HEK293T (cell line): ENCODE measurements at regions not wholly inside any gene's neighbourhood (a gene's known extent, or its start where the extent isn't known, plus 50 kb on each side); places are given as distances from the start of the nearest gene placed in this dataset.

ENCODE experiments used
- CTCF ChIA-PET: fragments of 350-600 bp; formaldehyde crosslinking; extraction: SDS; loops from one replicate; lab custom pipeline; 2021; ENCODE audit warnings: antibody characterized with exemption, inconsistent platforms; lab: Yijun Ruan, JAX
- POLR2A ChIA-PET: fragments of 350-600 bp; formaldehyde crosslinking; extraction: SDS; loops from one replicate; lab custom pipeline; 2020; ENCODE audit warnings: antibody characterized with exemption, inconsistent platforms; lab: Yijun Ruan, JAX
- DNase-seq: peaks from one replicate; pipeline ENCODE4 v3.0.0; 2012; ENCODE audit warnings: mixed read lengths; ENCODE audit errors: extremely low spot score
- ARNT ChIP-seq: fragments of 450-650 bp; IDR thresholded peaks from 2 replicates; pipeline ENCODE4 v1.6.1; 2017; ENCODE audit warnings: mild to moderate bottlenecking
- BHLHE40 ChIP-seq: fragments of 450-650 bp; IDR thresholded peaks from 2 replicates; pipeline ENCODE4 v1.6.1; 2016; ENCODE audit warnings: mild to moderate bottlenecking, moderate library complexity, borderline replicate concordance
- CTBP1 ChIP-seq: fragments of 450-650 bp; IDR thresholded peaks from 2 replicates; pipeline ENCODE4 v1.6.1; 2016; ENCODE audit warnings: borderline replicate concordance
- ELF4 ChIP-seq: fragments of 450-650 bp; IDR thresholded peaks from 2 replicates; pipeline ENCODE4 v1.6.1; 2017; ENCODE audit warnings: antibody characterized with exemption
- FOXA1 ChIP-seq: fragments of 450-650 bp; IDR thresholded peaks from 2 replicates; pipeline ENCODE4 v1.6.1; 2016; ENCODE audit warnings: mild to moderate bottlenecking
- FOXK2 ChIP-seq: fragments of 450-650 bp; IDR thresholded peaks from 2 replicates; pipeline ENCODE4 v1.6.1; 2016; ENCODE audit warnings: mild to moderate bottlenecking
- FOXM1 ChIP-seq: fragments of 450-650 bp; IDR thresholded peaks from 2 replicates; pipeline ENCODE4 v1.6.1; 2017; ENCODE audit warnings: mild to moderate bottlenecking, borderline replicate concordance
- HDGF ChIP-seq: fragments of 450-650 bp; IDR thresholded peaks from 2 replicates; pipeline ENCODE4 v1.6.1; 2017; ENCODE audit warnings: antibody characterized with exemption, borderline replicate concordance
- L3MBTL2 ChIP-seq: fragments of 450-650 bp; conservative IDR thresholded peaks from 2 replicates; pipeline ENCODE4 v1.6.1; 2016; ENCODE audit warnings: mild to moderate bottlenecking
- LEF1 ChIP-seq: fragments of 450-650 bp; IDR thresholded peaks from 2 replicates; pipeline ENCODE4 v1.6.1; 2017; ENCODE audit warnings: mild to moderate bottlenecking, borderline replicate concordance
- NFRKB ChIP-seq: fragments of 450-650 bp; IDR thresholded peaks from 2 replicates; pipeline ENCODE4 v1.6.1; 2016; ENCODE audit warnings: mild to moderate bottlenecking, moderate library complexity
- SP1 ChIP-seq: fragments of 450-650 bp; IDR thresholded peaks from 2 replicates; pipeline ENCODE4 v1.6.1; 2017
- SUZ12 ChIP-seq: fragments of 450-650 bp; IDR thresholded peaks from 2 replicates; pipeline ENCODE4 v1.6.1; 2016; ENCODE audit warnings: mild to moderate bottlenecking
- TARDBP ChIP-seq: fragments of 450-650 bp; IDR thresholded peaks from 2 replicates; pipeline ENCODE4 v1.6.1; 2016
- ZNF384 ChIP-seq: fragments of 450-650 bp; IDR thresholded peaks from 2 replicates; pipeline ENCODE4 v1.6.1; 2016
- TF ChIP-seq, protein P1 (sequence below): fragments of 450-650 bp; IDR thresholded peaks from 2 replicates; pipeline ENCODE4 v1.6.1; 2016

DNA sequence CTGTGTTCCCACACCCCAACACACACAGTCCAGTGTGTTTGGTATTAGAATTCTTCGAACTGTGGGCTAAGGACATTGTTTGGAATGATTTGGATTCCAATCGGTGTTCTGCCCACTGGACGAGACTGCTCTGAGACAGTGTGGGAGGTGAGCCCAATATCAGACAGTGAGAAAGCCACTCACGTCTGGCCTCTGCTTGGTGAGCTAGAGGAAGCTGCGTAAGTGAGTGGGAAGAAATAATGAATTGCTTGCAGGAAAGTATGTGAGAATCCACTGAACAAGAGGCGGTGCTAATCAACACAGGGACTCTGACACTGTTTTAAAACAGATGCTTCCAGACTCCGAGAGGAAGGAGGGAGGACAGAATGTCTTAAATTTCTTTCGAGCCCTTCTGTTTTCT, 675.0 kb upstream of the ANKRD30A start:
- no peak for TF ChIP-seq SP1
- no peak for TF ChIP-seq CTBP1
- TF ChIP-seq LEF1 = no peak
- TF ChIP-seq FOXM1 = no peak
- no peak for TF ChIP-seq ELF4
- TF ChIP-seq, protein P1, sequence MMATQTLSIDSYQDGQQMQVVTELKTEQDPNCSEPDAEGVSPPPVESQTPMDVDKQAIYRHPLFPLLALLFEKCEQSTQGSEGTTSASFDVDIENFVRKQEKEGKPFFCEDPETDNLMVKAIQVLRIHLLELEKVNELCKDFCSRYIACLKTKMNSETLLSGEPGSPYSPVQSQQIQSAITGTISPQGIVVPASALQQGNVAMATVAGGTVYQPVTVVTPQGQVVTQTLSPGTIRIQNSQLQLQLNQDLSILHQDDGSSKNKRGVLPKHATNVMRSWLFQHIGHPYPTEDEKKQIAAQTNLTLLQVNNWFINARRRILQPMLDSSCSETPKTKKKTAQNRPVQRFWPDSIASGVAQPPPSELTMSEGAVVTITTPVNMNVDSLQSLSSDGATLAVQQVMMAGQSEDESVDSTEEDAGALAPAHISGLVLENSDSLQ = no peak
- TF ChIP-seq BHLHE40 = no peak
- no peak for TF ChIP-seq FOXA1
- no peak for TF ChIP-seq NFRKB
- no peak for DNase-seq
- CTCF ChIA-PET = interaction anchor here (0.6 kb wide), 2 partner anchors 76 to 121 kb away, joined by 3 to 6 read pairs; no protein-coding TSS in a partner anchor
- POLR2A ChIA-PET = no interaction called here

DNA sequence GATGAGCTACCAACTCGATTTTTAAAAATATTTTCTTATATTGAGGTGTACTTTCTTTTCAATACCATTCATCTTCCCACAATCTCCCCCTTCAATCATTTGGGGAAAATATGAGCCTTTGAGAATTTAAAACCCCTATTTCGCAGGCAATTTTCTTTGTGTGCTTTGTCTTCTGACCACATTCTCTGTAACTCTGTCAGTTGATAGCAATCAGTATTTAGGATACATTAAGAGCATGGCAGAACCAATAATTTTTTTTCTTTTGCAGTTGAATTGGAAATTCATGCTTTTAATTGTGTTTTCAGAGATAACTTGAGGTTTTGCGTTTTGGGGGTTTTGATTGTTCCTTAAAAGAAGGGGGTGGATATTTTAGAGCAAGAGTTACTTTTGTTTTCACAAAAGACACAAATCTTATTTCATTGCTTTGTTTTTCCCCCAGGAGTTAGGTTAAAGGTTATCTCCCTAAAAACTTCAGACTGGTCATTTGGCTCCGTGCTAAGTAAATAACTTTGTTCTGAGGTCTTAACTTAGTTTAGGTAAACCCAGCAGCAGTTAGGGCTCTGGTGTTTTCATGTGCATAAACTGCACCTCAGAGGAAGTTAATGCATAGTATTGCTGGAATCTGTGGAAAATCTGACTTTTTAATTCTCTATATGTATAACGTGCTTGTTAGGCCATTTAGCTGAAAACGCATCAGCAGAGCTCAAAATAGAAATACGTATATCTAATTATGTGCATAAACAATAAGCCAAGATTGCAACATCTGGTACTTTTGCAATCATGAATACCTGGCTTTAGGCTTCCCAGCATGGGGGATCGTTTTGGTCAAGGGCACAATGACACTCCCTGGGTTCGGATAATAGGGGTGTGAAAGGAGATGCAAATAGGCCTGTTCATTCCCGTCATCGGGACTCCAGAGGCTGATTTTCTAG, 676.4 kb upstream of the ANKRD30A start:
- ChIA-PET CTCF (no interaction called here), POLR2A (no interaction called here)
- no peak for DNase-seq
- TF ChIP-seq FOXA1 = no peak
- TF ChIP-seq ELF4 = no peak
- no peak for TF ChIP-seq CTBP1
- no peak for TF ChIP-seq FOXM1
- no peak for TF ChIP-seq ARNT
- no peak for TF ChIP-seq FOXK2
- TF ChIP-seq SUZ12 = no peak
- no peak for TF ChIP-seq LEF1
- no peak for TF ChIP-seq ZNF384
- no peak for TF ChIP-seq TARDBP
- TF ChIP-seq NFRKB = no peak
- no peak for TF ChIP-seq L3MBTL2
- TF ChIP-seq SP1 = no peak
- TF ChIP-seq, protein P1 = no peak; the same call in 1 of the 2 replicates
- no peak for TF ChIP-seq BHLHE40
- TF ChIP-seq HDGF = no peak

DNA sequence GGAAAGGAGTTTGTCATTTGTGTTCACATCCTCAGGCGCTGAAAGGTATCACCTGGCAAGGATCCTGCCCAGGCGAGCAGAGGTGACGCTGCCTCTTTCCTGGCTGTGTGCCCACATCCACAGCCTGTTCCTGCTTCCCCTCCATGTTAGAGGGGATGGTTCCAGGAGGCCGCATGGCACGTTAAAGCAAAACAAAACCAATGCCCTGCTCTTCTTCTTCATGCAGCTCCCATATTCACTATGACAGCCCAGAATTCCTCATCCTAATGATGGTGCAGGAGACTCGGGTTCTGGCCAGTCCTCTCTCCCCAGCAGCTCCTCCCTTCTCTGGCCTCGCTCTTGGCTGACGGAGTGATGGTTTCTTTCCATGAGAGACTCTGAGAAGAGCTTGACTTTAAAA, 678.5 kb upstream of the ANKRD30A start:
- POLR2A ChIA-PET = no interaction called here
- TF ChIP-seq CTBP1 (no peak), FOXK2 (no peak), ELF4 (no peak), LEF1 (no peak), SUZ12 (no peak), SP1 (no peak), ARNT (no peak), L3MBTL2 (no peak), ZNF384 (no peak), HDGF (no peak), TARDBP (no peak), FOXA1 (no peak), FOXM1 (no peak), NFRKB (no peak), BHLHE40 (no peak)
- TF ChIP-seq, protein P1 = no peak
- DNase-seq = no peak
- CTCF ChIA-PET = no interaction called here

DNA sequence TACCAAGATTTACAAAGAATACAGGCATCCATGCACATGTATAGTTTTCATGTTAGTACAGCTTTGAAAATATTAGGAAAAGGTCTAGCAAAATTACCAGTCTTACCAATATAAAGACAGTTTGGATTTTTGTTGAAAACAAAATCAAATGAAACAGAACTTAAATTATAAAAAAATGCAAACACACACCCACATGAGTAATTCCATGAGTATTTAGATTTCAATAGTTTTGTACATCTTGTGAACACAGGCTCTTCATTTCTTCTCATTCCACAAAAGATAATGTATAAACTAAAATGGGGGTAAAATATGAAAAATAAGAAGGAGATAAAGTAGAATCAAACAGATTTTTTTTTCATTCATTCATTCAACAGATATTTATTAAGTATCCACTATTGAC, 682.2 kb upstream of the ANKRD30A start:
- no peak for TF ChIP-seq SP1
- no peak for TF ChIP-seq BHLHE40
- no peak for TF ChIP-seq NFRKB
- no peak for TF ChIP-seq CTBP1
- no peak for TF ChIP-seq HDGF
- ChIA-PET CTCF (no interaction called here), POLR2A (no interaction called here)
- no peak for DNase-seq

DNA sequence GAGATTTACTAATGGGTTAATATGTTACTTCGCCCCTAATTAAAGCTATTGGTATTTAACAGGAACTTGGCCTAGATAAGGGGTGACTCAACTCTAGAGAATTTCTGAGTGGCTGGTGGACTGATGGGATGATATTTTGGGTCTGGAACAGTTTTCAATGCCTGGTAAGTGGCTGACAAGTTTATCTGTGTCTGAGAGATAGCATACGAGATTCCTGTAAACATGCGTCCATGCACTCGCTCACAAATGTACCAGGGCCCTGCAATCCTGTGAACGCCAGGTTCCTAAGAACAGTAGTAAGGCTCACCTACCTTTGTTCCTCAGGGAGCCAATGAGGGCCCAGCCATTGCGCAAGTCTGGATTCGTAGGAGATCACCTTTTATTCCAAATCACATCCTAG, 683.8 kb upstream of the ANKRD30A start:
- ChIA-PET POLR2A (no interaction called here), CTCF (no interaction called here)
- TF ChIP-seq LEF1 (no peak), SP1 (no peak), ELF4 (no peak), TARDBP (no peak)
- no peak for DNase-seq

DNA sequence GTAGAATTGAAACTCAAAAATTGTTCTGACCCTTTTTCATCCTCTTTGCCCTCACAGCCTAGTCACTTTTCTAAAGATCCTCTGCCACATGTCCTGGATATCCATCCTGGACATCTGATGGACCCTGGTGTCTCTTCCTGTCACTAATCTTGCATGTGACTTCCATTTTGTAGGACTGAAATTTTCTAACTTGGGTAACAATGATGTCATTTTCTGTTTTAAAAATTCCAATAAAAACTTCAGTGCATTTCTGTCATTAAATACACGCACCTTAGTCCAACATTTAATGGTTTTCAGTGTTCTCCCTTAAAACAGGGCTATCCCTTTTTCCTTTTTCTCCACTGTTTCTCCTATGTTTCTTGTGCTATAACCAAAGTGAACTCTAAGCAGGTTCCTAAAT, 684.9 kb upstream of the ANKRD30A start:
- CTCF ChIA-PET = no interaction called here
- DNase-seq = no peak
- no peak for TF ChIP-seq LEF1
- no peak for TF ChIP-seq ARNT
- TF ChIP-seq, protein P1 = no peak
- no peak for TF ChIP-seq FOXA1
- no peak for TF ChIP-seq L3MBTL2
- TF ChIP-seq TARDBP = no peak
- no peak for TF ChIP-seq FOXK2
- TF ChIP-seq ZNF384 = no peak
- TF ChIP-seq ELF4 = no peak
- TF ChIP-seq SUZ12 = no peak
- no peak for TF ChIP-seq SP1
- POLR2A ChIA-PET = no interaction called here
